Body of pancreas (tissue), 4 donors: ENCODE measurements at regions not wholly inside any gene's neighbourhood (a gene's known extent, or its start where the extent isn't known, plus 50 kb on each side); places are given as distances from the start of the nearest gene placed in this dataset.
"Not testable (repeated sequence)": the region's sequence is repeated elsewhere in the genome, so short reads cannot be mapped to it uniquely, and the experiment has no call there.

ENCODE experiments used
- ATAC-seq: fragments of 150-250 bp; one replicate; pipeline ENCODE4 v1.9.1; 2016
- DNase-seq, 4 donors: peaks; one replicate each; pipeline ENCODE4 v3.0.0-alpha.2; 2019
- H3K27ac ChIP-seq, 4 donors: fragments of 200-600 bp; sonication (generic); 1 replicate in 3 of 4; 2 replicates in 1 of 4; pipeline versions ENCODE4 v1.5.1 to v1.6.1; 2016 to 2019; ENCODE audit warnings: mild to moderate bottlenecking in 1 of 4, mixed read lengths in 1 of 4, moderate library complexity in 1 of 4
- H3K27me3 ChIP-seq, 2 donors: fragments of 200-600 bp; sonication (generic); one replicate each; pipeline ENCODE4 v1.6.0; 2016; ENCODE audit warnings: mild to moderate bottlenecking in 1 of 2
- H3K36me3 ChIP-seq, 2 donors: fragments of 200-600 bp; sonication (generic); replicated peaks in 1 of 2; 2 replicates each; pipeline ENCODE4 v1.5.1; 2016; ENCODE audit warnings: low read depth in 2 of 2; ENCODE audit not compliant: insufficient read depth in 1 of 2
- H3K4me1 ChIP-seq: fragments of 200-600 bp; sonication (generic); one replicate; pipeline ENCODE4 v1.6.0; 2016
- H3K4me3 ChIP-seq, 2 donors: fragments of 200-600 bp; sonication (generic); 1 replicate in 1 of 2; 2 replicates in 1 of 2; pipeline ENCODE4 v1.5.1; 2016 to 2019
- H3K9me3 ChIP-seq, 3 donors: fragments of 200-600 bp; sonication (generic); 1 replicate in 2 of 3; 2 replicates in 1 of 3; pipeline ENCODE4 v1.5.1; 2016
- CTCF ChIP-seq, 7 experiments: fragments of 450-650 bp in 4 of 7; fragments of 200-600 bp in 3 of 7; sonication (generic) in 3 of 7; IDR thresholded peaks; one replicate each; pipeline ENCODE4 v1.5.1; 2016 to 2019; ENCODE audit warnings: antibody characterized with exemption in 7 of 7
- POLR2A ChIP-seq, 3 donors: fragments of 450-650 bp; IDR thresholded peaks; one replicate each; pipeline ENCODE4 v1.6.1; 2016; ENCODE audit warnings: antibody characterized with exemption in 3 of 3, mild to moderate bottlenecking in 2 of 3
- WGBS, 2 donors: methylation state at CpG; one replicate each; pipeline ENCODE4 v1.1.5; 2017; 5-methylcytosine and 5-hydroxymethylcytosine counted together
- intact Hi-C: fragments of 100-400 bp; cut with DNase I; formaldehyde crosslinking; loops from one replicate; pipeline ENCODE4 v1.15.1; 2023

- no peaks in the 10 kb centered on the region for H3K27me3 ChIP-seq
- no peak for DNase-seq
- no peaks in the 10 kb centered on the region for H3K36me3 ChIP-seq
- TF ChIP-seq POLR2A (IDR thresholded peaks at IDR 0.05) (no peak), CTCF (IDR thresholded peaks at IDR 0.05) (no peak)
- no peaks in the 10 kb centered on the region for H3K4me1 ChIP-seq
- H3K27ac ChIP-seq, result no peak overlapping the region
- ATAC-seq, result no peak
- intact Hi-C loops, result no loop called here
- H3K9me3 ChIP-seq, result no peaks in the 10 kb centered on the region
- no peak overlapping the region for H3K4me3 ChIP-seq
- 41 to 46% methylated on average over 4 of the region's 4 CpGs for WGBS, 2 donors
These were observed 186.3 kb downstream of the XPNPEP1 start for GRCh38 chr10:109737009-109737408.

GRCh38 chr10:109735776-109736175 lies 187.5 kb downstream of the XPNPEP1 start:
- H3K4me3 ChIP-seq, result no peak overlapping the region
- H3K9me3 ChIP-seq, result no peaks in the 10 kb centered on the region
- intact Hi-C loops, result no loop called here
- H3K4me1 ChIP-seq, result no peaks in the 10 kb centered on the region
- H3K27me3 ChIP-seq, result no peaks in the 10 kb centered on the region
- H3K36me3 ChIP-seq, result no peaks in the 10 kb centered on the region
- DNase-seq (no peak), ATAC-seq (no peak)
- TF ChIP-seq CTCF (IDR thresholded peaks at IDR 0.05), result no peak
- no peak for TF ChIP-seq POLR2A (IDR thresholded peaks at IDR 0.05)
- WGBS, 2 donors, result 84 to 86% methylated on average over 4 of the region's 4 CpGs
- no peak overlapping the region for H3K27ac ChIP-seq

- no peaks in the 10 kb centered on the region for H3K9me3 ChIP-seq
- H3K36me3 ChIP-seq, result no peaks in the 10 kb centered on the region
- H3K27me3 ChIP-seq, result no peaks in the 10 kb centered on the region
- no peak overlapping the region for H3K27ac ChIP-seq
- H3K4me3 ChIP-seq, result no peak overlapping the region
- intact Hi-C loops, result no loop called here
- WGBS, 2 donors, result 71 to 86% methylated on average over 3 of the region's 3 CpGs
- DNase-seq, result no peak
- TF ChIP-seq POLR2A (IDR thresholded peaks at IDR 0.05) (no peak), CTCF (IDR thresholded peaks at IDR 0.05) (no peak)
- no peak for ATAC-seq
- H3K4me1 ChIP-seq, result no peaks in the 10 kb centered on the region
These were observed 190.9 kb downstream of the XPNPEP1 start for GRCh38 chr10:109732254-109732965.

GRCh38 chr10:109729895-109730294 lies 193.4 kb downstream of the XPNPEP1 start:
- H3K27me3 ChIP-seq, H3K9me3 ChIP-seq, H3K27ac ChIP-seq, intact Hi-C loops, ATAC-seq, DNase-seq, H3K4me1 ChIP-seq, H3K36me3 ChIP-seq, H3K4me3 ChIP-seq: not testable (repeated sequence)
- 77 to 80% methylated on average over 4 of the region's 4 CpGs for WGBS, 2 donors

GRCh38 chr10:109727436-109727835 lies 195.9 kb downstream of the XPNPEP1 start:
- no peaks in the 10 kb centered on the region for H3K27me3 ChIP-seq
- ATAC-seq (no peak), DNase-seq (peak in 2 of 4 donors; percentile 10 to 12)
- no peak overlapping the region for H3K4me3 ChIP-seq
- 0% methylated on average over 1 of the region's 1 CpG for WGBS, 2 donors
- no peaks in the 10 kb centered on the region for H3K4me1 ChIP-seq
- no peak overlapping the region for H3K27ac ChIP-seq
- no peaks in the 10 kb centered on the region for H3K36me3 ChIP-seq
- intact Hi-C loops, result no loop called here
- no peaks in the 10 kb centered on the region for H3K9me3 ChIP-seq
- no peak for TF ChIP-seq CTCF (IDR thresholded peaks at IDR 0.05)
- TF ChIP-seq POLR2A (IDR thresholded peaks at IDR 0.05), result no peak
